ENCODE measurements at regions not wholly inside any gene's neighbourhood (a gene's known extent, or its start where the extent isn't known, plus 50 kb on each side); places are given as distances from the start of the nearest gene placed in this dataset.

GRCh38 chr16:73285436-73286201, 237.7 kb upstream of the ZFHX3 start:
- no peak for ATAC-seq
- WGBS, 2 donors, result 68 to 83% methylated on average over 15 of the region's 15 CpGs
- Histone ChIP-seq H3K4me3 (no peak overlapping the region), H3K27ac (no peak overlapping the region), H3K4me1 (no peaks in the 10 kb centered on the region), H3K9me3 (no peaks in the 10 kb centered on the region), H3K27me3 (no peaks in the 10 kb centered on the region), H3K36me3 (no peaks in the 10 kb centered on the region)
- FAIRE-seq, result no peak
- TF ChIP-seq CTCF (IDR thresholded peaks at IDR 0.05), result no peak
- DNase-seq, result no peak
- intact Hi-C loops (cut with DNase I), result no loop called here

- no peak for TF ChIP-seq CTCF (IDR thresholded peaks at IDR 0.05)
- ATAC-seq, result no peak
- Histone ChIP-seq H3K27ac (no peak overlapping the region), H3K9me3 (no peaks in the 10 kb centered on the region), H3K4me1 (no peaks in the 10 kb centered on the region), H3K4me3 (no peak overlapping the region), H3K27me3 (no peaks in the 10 kb centered on the region), H3K36me3 (no peaks in the 10 kb centered on the region)
- no peak for FAIRE-seq
- no peak for DNase-seq
- 83 to 98% methylated on average over 2 of the region's 2 CpGs for WGBS, 2 donors
- intact Hi-C loops (cut with DNase I), result no loop called here
Measured at GRCh38 chr16:73280388-73280787, 232.5 kb upstream of the ZFHX3 start.

- H3K36me3 ChIP-seq, result no peaks in the 10 kb centered on the region
- ATAC-seq, result no peak
- TF ChIP-seq CTCF (IDR thresholded peaks at IDR 0.05), result no peak
- no peak for DNase-seq
- H3K9me3 ChIP-seq, result no peaks in the 10 kb centered on the region
- no peaks in the 10 kb centered on the region for H3K4me1 ChIP-seq
- H3K27me3 ChIP-seq, result no peaks in the 10 kb centered on the region
- no peak overlapping the region for H3K27ac ChIP-seq
- no peak overlapping the region for H3K4me3 ChIP-seq
- WGBS, 2 donors, result 43 to 44% methylated on average over 3 of the region's 3 CpGs
- no peak for FAIRE-seq
- intact Hi-C loops (cut with DNase I), result no loop called here
Measured at GRCh38 chr16:73279451-73279850, 231.5 kb upstream of the ZFHX3 start.

- no peak overlapping the region for H3K27ac ChIP-seq
- ATAC-seq, result peak in 1 of 4 donors; percentile 32
- no peaks in the 10 kb centered on the region for H3K4me1 ChIP-seq
- no peak for FAIRE-seq
- no peak for TF ChIP-seq CTCF (IDR thresholded peaks at IDR 0.05)
- intact Hi-C loops (cut with DNase I), result no loop called here
- no peak for DNase-seq
- no peaks in the 10 kb centered on the region for H3K27me3 ChIP-seq
- no peaks in the 10 kb centered on the region for H3K36me3 ChIP-seq
- no peak overlapping the region for H3K4me3 ChIP-seq
- 22 to 32% methylated on average over 5 of the region's 5 CpGs for WGBS, 2 donors
- no peaks in the 10 kb centered on the region for H3K9me3 ChIP-seq
Measured at GRCh38 chr16:73277071-73277470, 229.1 kb upstream of the ZFHX3 start.

GRCh38 chr16:73275448-73275847, 227.5 kb upstream of the ZFHX3 start:
- no peak for TF ChIP-seq CTCF (IDR thresholded peaks at IDR 0.05)
- Histone ChIP-seq H3K9me3 (no peaks in the 10 kb centered on the region), H3K36me3 (no peaks in the 10 kb centered on the region), H3K27ac (no peak overlapping the region), H3K27me3 (no peaks in the 10 kb centered on the region), H3K4me1 (no peaks in the 10 kb centered on the region), H3K4me3 (no peak overlapping the region)
- DNase-seq, result no peak
- FAIRE-seq, result no peak
- no peak for ATAC-seq
- intact Hi-C loops (cut with DNase I), result no loop called here
- WGBS, 2 donors, result 58 to 70% methylated on average over 2 of the region's 2 CpGs
